ENCODE measurements at regions not wholly inside any gene's neighbourhood (a gene's known extent, or its start where the extent isn't known, plus 50 kb on each side); places are given as distances from the start of the nearest gene placed in this dataset.
"Not testable (repeated sequence)": the region's sequence is repeated elsewhere in the genome, so short reads cannot be mapped to it uniquely, and the experiment has no call there.

DNA sequence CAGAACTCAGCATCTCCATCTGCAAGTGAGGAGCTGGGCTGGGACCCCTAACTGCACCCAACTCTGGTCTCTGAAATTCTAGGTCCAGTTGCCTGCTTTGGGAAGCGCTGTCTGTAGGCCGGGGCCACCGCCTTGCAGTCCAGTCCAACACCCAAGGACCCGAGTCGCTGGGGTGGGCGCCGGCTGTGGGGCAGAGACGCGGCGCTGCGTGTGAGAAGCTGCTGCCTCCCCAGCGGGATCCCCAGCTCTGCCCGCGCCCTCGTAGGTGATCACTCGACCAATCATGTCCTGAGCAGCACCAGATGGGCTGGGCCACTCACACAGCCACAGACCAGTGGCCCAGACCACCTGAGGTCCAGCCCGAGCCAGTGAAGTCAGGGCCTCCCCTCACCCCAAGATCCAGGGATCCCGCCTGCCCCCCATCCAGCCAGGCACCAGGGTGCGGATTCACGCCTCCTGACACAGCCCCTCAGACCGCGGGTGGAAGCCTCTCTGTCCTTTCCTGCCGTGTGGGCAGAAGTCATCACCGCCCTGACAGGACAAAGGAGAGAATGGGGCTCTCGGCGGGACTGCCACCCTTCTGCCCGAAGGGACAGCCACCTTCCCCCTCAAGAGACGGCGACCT, 67.4 kb upstream of the ADGRA1 start:
- DNase-seq, result no peak

GRCh38 chr10:133019651-133020050, 68.1 kb upstream of the ADGRA1 start:
- no peak for DNase-seq

- no peak for DNase-seq
Measured at GRCh38 chr10:133019191-133019590, 68.5 kb upstream of the ADGRA1 start.

GRCh38 chr10:133018491-133018890, 69.2 kb upstream of the ADGRA1 start:
- no peak for DNase-seq

GRCh38 chr10:133017203-133017601, 70.5 kb upstream of the ADGRA1 start:
- no peak for DNase-seq

GRCh38 chr10:133016493-133017202, 71.1 kb upstream of the ADGRA1 start:
- no peak for DNase-seq

DNA sequence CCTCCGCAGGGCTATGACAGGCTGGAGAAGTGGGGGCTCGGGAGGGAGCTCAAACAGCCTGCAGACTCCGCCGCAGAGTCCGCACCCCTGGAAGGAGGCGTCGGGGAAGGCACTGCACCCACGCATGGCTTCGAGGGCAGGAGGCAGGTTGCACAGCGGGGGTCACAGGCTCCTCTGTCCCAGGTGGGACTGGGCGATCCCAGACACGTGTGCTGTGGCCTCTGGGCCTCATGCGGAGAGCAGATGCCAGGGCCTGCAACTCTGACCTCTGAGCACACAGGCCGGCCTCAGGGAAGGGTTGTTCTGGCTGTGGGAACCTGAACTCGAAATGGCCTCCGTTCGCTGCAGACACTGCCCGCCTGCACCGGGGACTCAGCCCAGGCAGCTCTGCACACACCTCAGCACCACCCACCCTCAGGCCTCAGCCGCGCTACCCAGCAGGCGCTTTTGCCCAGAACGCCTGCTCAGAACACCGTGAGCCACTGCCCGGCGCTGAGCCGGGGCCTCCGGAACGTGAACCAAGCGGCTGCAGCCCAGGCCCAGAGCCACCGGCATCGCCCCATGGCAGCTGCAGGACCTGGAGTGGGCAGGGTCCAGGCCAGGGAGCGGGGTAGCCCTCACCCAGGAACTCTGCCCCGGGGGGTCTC, 71.8 kb upstream of the ADGRA1 start:
- no peak for DNase-seq

- no peak for DNase-seq
Measured at GRCh38 chr10:133015321-133015720, 72.4 kb upstream of the ADGRA1 start.

DNA sequence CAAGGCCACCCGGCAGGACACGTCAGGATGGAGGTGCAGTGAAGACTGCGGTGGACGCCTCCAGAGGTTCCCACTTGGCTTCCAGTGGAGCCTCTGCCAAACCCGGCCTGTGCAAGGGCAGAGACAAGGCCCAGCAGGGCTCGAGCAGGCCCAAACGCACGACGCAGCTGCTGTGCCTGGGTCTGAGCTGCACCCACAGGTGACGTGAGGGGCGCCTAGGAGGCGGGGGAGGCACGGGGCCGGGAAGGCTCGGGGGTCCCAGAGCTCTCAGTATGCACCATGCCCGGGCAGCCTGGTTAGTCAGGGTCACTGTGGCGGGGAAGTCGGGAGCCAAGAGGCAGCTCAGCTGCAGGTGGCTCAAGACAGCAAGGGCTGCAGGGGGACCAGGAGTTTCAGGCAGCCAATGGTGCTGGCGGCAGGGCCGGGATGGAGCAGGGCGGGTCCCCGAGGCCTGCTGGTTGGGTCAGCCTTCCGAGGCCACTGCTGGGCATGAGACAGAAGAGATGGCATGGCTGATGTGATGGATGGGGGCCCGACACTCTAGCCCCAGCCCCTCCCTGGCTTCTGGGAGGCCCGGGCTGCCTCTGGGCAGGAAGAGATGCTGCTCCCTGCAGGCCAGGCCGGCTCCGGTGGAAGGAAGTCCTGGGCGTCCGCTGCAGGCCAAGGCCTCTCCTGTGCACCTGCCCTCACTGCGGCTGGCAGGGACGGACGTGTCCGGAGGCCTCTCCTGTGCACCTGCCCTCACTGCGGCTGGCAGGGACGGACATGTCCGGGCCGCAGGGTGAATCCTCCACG, 72.2 kb upstream of the CFAP46 start:
- no peak for DNase-seq

DNA sequence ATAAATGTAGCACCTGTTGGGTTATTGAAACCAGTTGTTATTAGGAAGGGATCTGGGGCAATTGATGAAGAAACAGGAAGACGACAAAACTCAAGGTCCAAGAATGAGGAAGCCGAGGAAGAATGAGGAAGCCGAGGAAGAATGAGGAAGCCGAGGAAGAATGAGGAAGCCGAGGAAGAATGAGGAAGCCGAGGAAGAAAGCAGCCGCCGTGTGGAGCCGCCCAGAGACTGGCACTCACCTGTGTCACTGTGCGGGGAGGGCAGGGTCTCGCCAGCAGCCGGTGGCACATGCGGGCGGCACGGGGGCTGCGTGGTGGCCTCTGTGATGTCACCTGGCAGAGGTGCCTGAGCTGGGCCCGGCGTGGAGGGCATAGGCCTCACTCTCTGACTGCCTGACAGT, 71.1 kb upstream of the CFAP46 start:
- DNase-seq, result no peak

GRCh38 chr10:133012573-133013359, 70.4 kb upstream of the CFAP46 start:
- DNase-seq, result no peak

DNA sequence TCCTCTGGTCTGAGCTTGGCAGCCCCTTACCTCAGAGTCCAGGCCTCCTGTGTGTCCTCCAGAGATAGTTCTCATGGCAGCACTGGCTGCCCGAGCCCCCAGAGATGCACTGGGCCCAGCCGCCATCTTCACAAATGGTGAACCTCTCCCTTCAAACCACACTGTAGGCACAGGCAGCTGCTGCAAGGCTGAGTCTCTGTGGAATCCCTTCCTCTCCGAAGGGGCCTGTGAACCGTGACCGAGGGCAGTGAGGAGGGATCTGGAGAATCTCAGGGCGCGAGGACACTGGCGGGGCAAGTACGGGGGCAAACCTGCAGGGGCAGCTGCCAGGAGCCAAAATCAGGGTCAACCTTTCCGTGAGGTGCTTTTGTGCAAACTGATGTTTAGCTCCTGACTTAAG, 69.5 kb upstream of the CFAP46 start:
- no peak for DNase-seq

DNA sequence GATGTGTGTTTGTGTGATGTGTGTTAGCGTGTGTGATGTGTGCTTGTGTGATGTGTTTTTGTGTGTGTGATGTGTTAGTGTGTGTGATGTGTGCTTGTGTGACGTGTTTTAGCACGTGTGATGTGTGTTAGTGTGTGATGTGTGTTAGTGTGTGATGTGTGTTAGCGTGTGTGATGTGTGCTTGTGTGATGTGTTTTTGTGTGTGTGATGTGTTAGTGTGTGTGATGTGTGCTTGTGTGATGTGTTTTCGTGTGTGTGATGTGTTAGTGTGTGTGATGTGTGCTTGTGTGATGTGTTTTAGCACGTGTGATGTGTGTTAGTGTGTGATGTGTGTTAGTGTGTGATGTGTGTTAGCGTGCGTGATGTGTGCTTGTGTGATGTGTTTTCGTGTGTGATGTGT, 69.0 kb upstream of the CFAP46 start:
- not testable (repeated sequence) for DNase-seq

GRCh38 chr10:133010843-133011179, 68.4 kb upstream of the CFAP46 start:
- not testable (repeated sequence) for DNase-seq

- no peak for DNase-seq
Measured at GRCh38 chr10:133010095-133010842, 67.9 kb upstream of the CFAP46 start.

- DNase-seq, result no peak
Measured at GRCh38 chr10:133009218-133009950, 67.0 kb upstream of the CFAP46 start.

GRCh38 chr10:133008736-133009135, 66.4 kb upstream of the CFAP46 start:
- DNase-seq, result no peak

DNA sequence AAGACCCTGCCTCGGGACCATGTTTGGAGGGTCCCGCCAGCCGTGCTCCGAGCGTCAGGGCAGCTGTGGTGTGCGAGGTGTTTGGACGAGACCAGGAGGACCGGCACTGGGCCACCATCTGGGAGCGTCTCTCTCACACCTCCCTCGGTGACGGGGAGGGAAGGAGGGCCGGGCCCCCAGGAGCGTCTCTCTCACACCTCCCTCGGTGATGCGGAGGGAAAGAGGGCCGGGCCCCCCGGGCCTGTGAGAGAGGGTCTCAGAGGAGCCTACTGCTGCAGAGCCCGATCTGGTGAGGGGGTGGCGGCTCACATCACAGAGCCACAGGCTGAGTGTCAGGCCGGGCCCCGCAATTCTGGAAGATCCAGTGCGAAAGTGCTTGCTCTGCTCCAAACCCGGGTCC, 65.8 kb upstream of the CFAP46 start:
- no peak for DNase-seq

GRCh38 chr10:133007360-133007858, 65.0 kb upstream of the CFAP46 start:
- DNase-seq, result no peak

DNA sequence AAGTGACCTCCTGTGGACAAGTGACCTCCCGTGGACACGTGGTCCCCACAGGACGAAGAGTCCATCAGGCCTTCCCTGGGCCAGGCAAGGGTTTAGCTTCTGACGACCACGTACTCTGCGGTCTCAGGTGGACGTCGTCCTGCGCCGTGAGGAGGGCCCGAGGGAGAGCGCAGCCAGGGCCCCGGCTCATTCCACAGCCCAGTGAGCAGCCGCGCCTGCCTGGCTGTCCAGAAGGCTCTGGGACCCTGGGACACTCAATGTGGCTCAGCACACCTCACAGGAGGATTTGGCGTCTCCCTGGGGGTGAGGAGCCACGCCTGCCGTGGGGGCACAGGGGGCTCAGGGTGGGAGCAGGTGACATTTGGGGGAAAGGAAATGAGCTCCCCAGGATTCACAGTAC, 64.4 kb upstream of the CFAP46 start:
- DNase-seq, result no peak
